Osteoblast (primary cell): ENCODE measurements at regions not wholly inside any gene's neighbourhood (a gene's known extent, or its start where the extent isn't known, plus 50 kb on each side); places are given as distances from the start of the nearest gene placed in this dataset.

Experiments
- DNase-seq: peaks from one replicate; pipeline ENCODE4 v3.0.0; 2011; ENCODE audit warnings: low spot score, mixed read lengths; ENCODE audit not compliant: insufficient read length; ENCODE audit errors: missing footprints
- H2AFZ ChIP-seq: 2 replicates; pipeline ENCODE4 v1.6.0; 2011; ENCODE audit warnings: mild to moderate bottlenecking, low read length
- H3K27ac ChIP-seq: 2 replicates; pipeline ENCODE4 v1.5.1; 2011; ENCODE audit warnings: mild to moderate bottlenecking, low read depth, low read length, moderate library complexity
- H3K27me3 ChIP-seq: 2 replicates; pipeline ENCODE4 v1.6.0; 2012; ENCODE audit warnings: mild to moderate bottlenecking, control low read depth, inconsistent platforms, low read length, moderate library complexity; ENCODE audit not compliant: insufficient read depth
- H3K36me3 ChIP-seq: 2 replicates; pipeline ENCODE4 v1.5.1; 2011; ENCODE audit warnings: mild to moderate bottlenecking, low read length, control low read depth, moderate library complexity; ENCODE audit not compliant: insufficient read depth
- H3K4me1 ChIP-seq: 2 replicates; pipeline ENCODE4 v1.5.1; 2011; ENCODE audit warnings: mild to moderate bottlenecking, low read length, control low read depth, moderate library complexity; ENCODE audit not compliant: insufficient read depth
- H3K4me2 ChIP-seq: 2 replicates; pipeline ENCODE4 v1.6.0; 2011; ENCODE audit warnings: mild to moderate bottlenecking, low read length; ENCODE audit not compliant: insufficient read depth
- H3K4me3 ChIP-seq: fragments of 200-600 bp; sonication (generic); 3 replicates; pipeline ENCODE4 v1.5.1; 2012; ENCODE audit warnings: mild to moderate bottlenecking, low read length, inconsistent platforms; ENCODE audit not compliant: insufficient read depth
- H3K79me2 ChIP-seq: 2 replicates; pipeline ENCODE4 v1.6.0; 2012; ENCODE audit warnings: mild to moderate bottlenecking, low read length, control low read depth, inconsistent platforms; ENCODE audit not compliant: insufficient read depth
- H3K9me3 ChIP-seq: 2 replicates; pipeline ENCODE4 v1.5.1; 2011; ENCODE audit warnings: low read depth, low read length, control low read depth
- H4K20me1 ChIP-seq: 2 replicates; pipeline ENCODE4 v1.6.0; 2012; ENCODE audit warnings: mild to moderate bottlenecking, low read length, control low read depth; ENCODE audit not compliant: insufficient read depth
- TF ChIP-seq, protein P1 (sequence below): IDR thresholded peaks from 2 replicates; pipeline ENCODE4 v1.5.1; 2011; ENCODE audit warnings: mild to moderate bottlenecking, low read depth, low read length, moderate library complexity; ENCODE audit errors: extremely low read depth

DNA sequence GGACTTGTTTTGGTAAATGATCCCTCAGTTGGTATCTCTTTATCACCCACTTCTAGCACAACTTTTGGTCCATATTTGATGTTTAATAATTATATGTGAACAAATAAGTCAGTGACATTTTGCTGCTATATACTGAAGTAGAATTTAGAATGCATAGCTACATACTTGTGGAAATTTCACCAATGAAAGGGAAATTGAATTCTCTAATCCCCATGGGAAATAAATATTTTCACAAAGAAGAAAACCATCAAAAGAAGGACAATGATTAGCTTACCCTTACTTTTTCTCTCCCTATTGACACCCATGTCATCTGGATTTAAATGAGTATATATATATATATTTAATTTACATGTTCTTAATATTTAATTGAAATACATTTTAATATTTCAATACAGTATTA, 94.3 kb upstream of the DAB2 start:
- Histone ChIP-seq H3K27ac (peak overlapping the region; percentile 91), H4K20me1 (no peaks in the 10 kb centered on the region), H2AFZ (no peak overlapping the region), H3K79me2 (no peaks in the 10 kb centered on the region), H3K4me3 (no peak overlapping the region), H3K9me3 (no peaks in the 10 kb centered on the region), H3K27me3 (no peaks in the 10 kb centered on the region), H3K4me2 (no peak overlapping the region), H3K36me3 (no peaks in the 10 kb centered on the region), H3K4me1 (peaks cover 56% of the 10 kb centered on the region)
- TF ChIP-seq, protein P1, sequence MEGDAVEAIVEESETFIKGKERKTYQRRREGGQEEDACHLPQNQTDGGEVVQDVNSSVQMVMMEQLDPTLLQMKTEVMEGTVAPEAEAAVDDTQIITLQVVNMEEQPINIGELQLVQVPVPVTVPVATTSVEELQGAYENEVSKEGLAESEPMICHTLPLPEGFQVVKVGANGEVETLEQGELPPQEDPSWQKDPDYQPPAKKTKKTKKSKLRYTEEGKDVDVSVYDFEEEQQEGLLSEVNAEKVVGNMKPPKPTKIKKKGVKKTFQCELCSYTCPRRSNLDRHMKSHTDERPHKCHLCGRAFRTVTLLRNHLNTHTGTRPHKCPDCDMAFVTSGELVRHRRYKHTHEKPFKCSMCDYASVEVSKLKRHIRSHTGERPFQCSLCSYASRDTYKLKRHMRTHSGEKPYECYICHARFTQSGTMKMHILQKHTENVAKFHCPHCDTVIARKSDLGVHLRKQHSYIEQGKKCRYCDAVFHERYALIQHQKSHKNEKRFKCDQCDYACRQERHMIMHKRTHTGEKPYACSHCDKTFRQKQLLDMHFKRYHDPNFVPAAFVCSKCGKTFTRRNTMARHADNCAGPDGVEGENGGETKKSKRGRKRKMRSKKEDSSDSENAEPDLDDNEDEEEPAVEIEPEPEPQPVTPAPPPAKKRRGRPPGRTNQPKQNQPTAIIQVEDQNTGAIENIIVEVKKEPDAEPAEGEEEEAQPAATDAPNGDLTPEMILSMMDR: no peak
- no peak for DNase-seq

DNA sequence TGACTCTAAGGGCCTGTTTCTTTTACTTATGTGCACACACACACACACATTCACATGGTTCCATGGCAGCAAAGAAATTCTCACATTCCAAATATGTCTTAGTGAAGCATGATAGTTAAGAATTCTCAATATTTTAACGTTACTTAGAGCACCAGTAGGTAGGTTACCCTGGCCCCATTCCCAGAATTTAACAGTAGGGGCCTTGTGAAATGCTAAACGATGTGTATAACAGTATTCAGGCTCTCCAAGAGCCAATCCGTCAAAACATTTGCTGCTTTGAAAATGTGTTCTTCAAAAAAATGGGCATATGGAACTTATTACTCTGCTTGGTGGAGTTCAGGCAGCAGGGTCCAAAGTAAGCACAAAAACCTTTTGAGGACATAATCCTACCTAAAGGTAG, 93.7 kb upstream of the DAB2 start:
- Histone ChIP-seq H4K20me1 (no peaks in the 10 kb centered on the region), H3K79me2 (no peaks in the 10 kb centered on the region), H2AFZ (no peak overlapping the region), H3K27ac (peak overlapping the region; percentile 91), H3K4me2 (peak overlapping the region; percentile 48), H3K4me3 (no peak overlapping the region), H3K36me3 (no peaks in the 10 kb centered on the region), H3K9me3 (no peaks in the 10 kb centered on the region), H3K27me3 (no peaks in the 10 kb centered on the region), H3K4me1 (peaks cover 55% of the 10 kb centered on the region)
- TF ChIP-seq, protein P1: no peak
- peak; percentile 5 for DNase-seq

DNA sequence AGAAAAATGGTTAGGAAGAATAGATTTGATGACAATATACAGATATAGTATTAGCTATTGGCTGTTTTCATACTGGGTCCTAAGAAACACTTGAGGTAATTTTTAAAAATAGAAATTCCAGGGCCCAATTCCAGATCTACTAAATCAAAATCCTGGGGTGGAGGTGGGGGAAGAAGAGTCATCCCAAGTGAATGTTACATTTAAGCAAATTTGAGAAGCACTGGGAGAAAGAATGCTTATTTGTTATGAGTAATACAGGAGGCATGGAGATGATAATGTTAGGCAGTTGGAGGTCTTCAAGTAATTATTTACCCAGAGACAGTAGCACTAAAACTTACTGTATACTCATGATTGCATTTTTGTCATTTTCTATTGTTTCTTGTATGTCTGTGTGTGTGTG, 93.0 kb upstream of the DAB2 start:
- Histone ChIP-seq H3K9me3 (no peaks in the 10 kb centered on the region), H3K4me1 (peaks cover 55% of the 10 kb centered on the region), H3K4me3 (no peak overlapping the region), H2AFZ (no peak overlapping the region), H3K36me3 (no peaks in the 10 kb centered on the region), H3K4me2 (peak overlapping the region; percentile 37), H3K79me2 (no peaks in the 10 kb centered on the region), H3K27me3 (no peaks in the 10 kb centered on the region), H4K20me1 (no peaks in the 10 kb centered on the region), H3K27ac (peak overlapping the region; percentile 91)
- TF ChIP-seq, protein P1: no peak
- peak; percentile 52 for DNase-seq

DNA sequence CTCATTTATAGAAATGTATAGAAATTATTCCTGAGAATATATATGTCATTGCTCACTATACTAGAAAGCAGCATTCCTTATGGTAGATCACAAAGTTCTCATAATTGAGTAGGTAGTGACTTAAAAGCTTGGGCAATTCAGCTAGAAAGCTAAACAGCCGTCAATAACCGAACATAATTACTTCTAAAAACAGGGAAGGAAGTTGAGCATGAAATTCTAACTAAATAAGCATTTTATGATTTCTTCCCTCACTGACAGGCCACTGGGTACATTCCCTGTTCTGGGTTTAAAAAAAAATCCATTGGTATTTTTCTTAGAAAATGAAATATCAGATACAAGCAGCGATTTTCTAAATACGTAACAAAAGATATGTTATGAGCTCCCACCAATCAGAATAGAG, 91.1 kb upstream of the DAB2 start:
- H3K4me2 ChIP-seq: no peak overlapping the region
- no peaks in the 10 kb centered on the region for H3K79me2 ChIP-seq
- H3K4me3 ChIP-seq: no peak overlapping the region
- H4K20me1 ChIP-seq: no peaks in the 10 kb centered on the region
- no peaks in the 10 kb centered on the region for H3K27me3 ChIP-seq
- no peak overlapping the region for H2AFZ ChIP-seq
- H3K9me3 ChIP-seq: no peaks in the 10 kb centered on the region
- no peaks in the 10 kb centered on the region for H3K36me3 ChIP-seq
- H3K4me1 ChIP-seq: peaks cover 52% of the 10 kb centered on the region
- no peak overlapping the region for H3K27ac ChIP-seq
- DNase-seq: no peak
- TF ChIP-seq, protein P1: no peak
